Left colon (tissue), 2 donors: ENCODE measurements at regions not wholly inside any gene's neighbourhood (a gene's known extent, or its start where the extent isn't known, plus 50 kb on each side); places are given as distances from the start of the nearest gene placed in this dataset.
"Not testable (repeated sequence)": the region's sequence is repeated elsewhere in the genome, so short reads cannot be mapped to it uniquely, and the experiment has no call there.

Experiments used
- ATAC-seq: fragments of 200-7000 bp; cut with Tn5 transposase; one replicate; pipeline ENCODE4 v1.9.1; 2020; ENCODE audit warnings: mild to moderate bottlenecking, moderate library complexity
- DNase-seq, 2 donors: peaks; one replicate each; pipeline ENCODE4 v3.0.0-alpha.2; 2020
- intact Hi-C, 2 donors: fragments of 100-400 bp; cut with DNase I in 1 of 2; cut with micrococcal nuclease in 1 of 2; formaldehyde crosslinking; loops; one replicate each; pipeline versions ENCODE4 v1.11.2 to v1.14.0; 2022; cut with DNase I, micrococcal nuclease
- donor health status: DM: no; HTN: no; CAD: no.
- donor health status: DM: yes; HTN: yes; CAD: no.

GRCh38 chr14:28820677-28821076 lies 54.1 kb downstream of the FOXG1 start:
- intact Hi-C loops, result no loop called here
- no peak for DNase-seq
- no peak for ATAC-seq

GRCh38 chr14:28821993-28822392 lies 55.4 kb downstream of the FOXG1 start:
- DNase-seq (no peak), ATAC-seq (no peak)
- intact Hi-C loops, result no loop called here

GRCh38 chr14:28823245-28823644 lies 56.7 kb downstream of the FOXG1 start:
- no peak for DNase-seq
- intact Hi-C loops, result no loop called here
- no peak for ATAC-seq

- no peak for ATAC-seq
- intact Hi-C loops, result no loop called here
Observed at GRCh38 chr14:28830115-28830534, 63.5 kb downstream of the FOXG1 start.

GRCh38 chr14:28831126-28831525 lies 64.5 kb downstream of the FOXG1 start:
- intact Hi-C loops, result no loop called here
- DNase-seq (no peak), ATAC-seq (no peak)

More at GRCh38 chr14:28830115-28830534, 63.5 kb downstream of the FOXG1 start:
- no peak for DNase-seq

- DNase-seq, ATAC-seq, intact Hi-C loops: not testable (repeated sequence)
Observed at GRCh38 chr14:28842569-28842968, 76.0 kb downstream of the FOXG1 start.

GRCh38 chr14:28867571-28867970 lies 101.0 kb downstream of the FOXG1 start:
- ATAC-seq (no peak), DNase-seq (no peak)
- intact Hi-C loops, result no loop called here

GRCh38 chr14:28870033-28870564 lies 103.5 kb downstream of the FOXG1 start:
- intact Hi-C loops, result no loop called here
- no peak for DNase-seq
- no peak for ATAC-seq

- ATAC-seq (no peak), DNase-seq (no peak)
- intact Hi-C loops, result no loop called here
Observed at GRCh38 chr14:28875934-28876571, 109.5 kb downstream of the FOXG1 start.

GRCh38 chr14:28876572-28876945 lies 110.0 kb downstream of the FOXG1 start:
- intact Hi-C loops, result no loop called here
- no peak for DNase-seq
- no peak for ATAC-seq

- DNase-seq (no peak), ATAC-seq (no peak)
- intact Hi-C loops, result no loop called here
Observed at GRCh38 chr14:28877923-28878322, 111.3 kb downstream of the FOXG1 start.

- ATAC-seq, result no peak
Observed at GRCh38 chr14:28879573-28879996, 113.0 kb downstream of the FOXG1 start.

GRCh38 chr14:28886940-28887339 lies 120.4 kb downstream of the FOXG1 start:
- ATAC-seq (no peak), DNase-seq (no peak)
- intact Hi-C loops, result no loop called here

More at GRCh38 chr14:28879573-28879996, 113.0 kb downstream of the FOXG1 start:
- no peak for DNase-seq
- intact Hi-C loops, result no loop called here

- ATAC-seq (no peak), DNase-seq (no peak)
- intact Hi-C loops, result no loop called here
Observed at GRCh38 chr14:28895389-28895788, 128.8 kb downstream of the FOXG1 start.

- DNase-seq, result no peak
- ATAC-seq, result no peak
- intact Hi-C loops, result no loop called here
Observed at GRCh38 chr14:28896337-28896736, 129.8 kb downstream of the FOXG1 start.

GRCh38 chr14:28901631-28902030 lies 135.0 kb downstream of the FOXG1 start:
- DNase-seq (no peak), ATAC-seq (no peak)
- intact Hi-C loops, result no loop called here

- ATAC-seq (no peak), DNase-seq (no peak)
- intact Hi-C loops, result no loop called here
Observed at GRCh38 chr14:28902930-28903329, 136.3 kb downstream of the FOXG1 start.

GRCh38 chr14:28911521-28911920 lies 144.9 kb downstream of the FOXG1 start:
- intact Hi-C loops, result no loop called here
- no peak for ATAC-seq
- no peak for DNase-seq

GRCh38 chr14:28913056-28913455 lies 146.5 kb downstream of the FOXG1 start:
- intact Hi-C loops, result no loop called here
- DNase-seq, result no peak

GRCh38 chr14:28926122-28926521 lies 159.5 kb downstream of the FOXG1 start:
- intact Hi-C loops, result no loop called here
- ATAC-seq, result no peak

More at GRCh38 chr14:28913056-28913455, 146.5 kb downstream of the FOXG1 start:
- ATAC-seq, result no peak

GRCh38 chr14:28931999-28932398 lies 165.4 kb downstream of the FOXG1 start:
- ATAC-seq, result no peak
- DNase-seq, result no peak
- intact Hi-C loops, result no loop called here

More at GRCh38 chr14:28926122-28926521, 159.5 kb downstream of the FOXG1 start:
- no peak for DNase-seq
